DND-41 (cell line): ENCODE measurements at regions not wholly inside any gene's neighbourhood (a gene's known extent, or its start where the extent isn't known, plus 50 kb on each side); places are given as distances from the start of the nearest gene placed in this dataset.

Experiments used
- CTCF ChIP-seq: IDR thresholded peaks from 2 replicates; pipeline ENCODE4 v1.5.1; 2012; ENCODE audit warnings: borderline replicate concordance, low read length, moderate library complexity, mild to moderate bottlenecking; ENCODE audit not compliant: poor library complexity, severe bottlenecking; ENCODE audit errors: extremely low read depth
- EZH2 ChIP-seq: IDR thresholded peaks from 3 replicates; pipeline ENCODE4 v1.6.1; 2012; ENCODE audit warnings: borderline replicate concordance, low read depth, mild to moderate bottlenecking, moderate library complexity, low read length, inconsistent platforms; ENCODE audit not compliant: severe bottlenecking

DNA sequence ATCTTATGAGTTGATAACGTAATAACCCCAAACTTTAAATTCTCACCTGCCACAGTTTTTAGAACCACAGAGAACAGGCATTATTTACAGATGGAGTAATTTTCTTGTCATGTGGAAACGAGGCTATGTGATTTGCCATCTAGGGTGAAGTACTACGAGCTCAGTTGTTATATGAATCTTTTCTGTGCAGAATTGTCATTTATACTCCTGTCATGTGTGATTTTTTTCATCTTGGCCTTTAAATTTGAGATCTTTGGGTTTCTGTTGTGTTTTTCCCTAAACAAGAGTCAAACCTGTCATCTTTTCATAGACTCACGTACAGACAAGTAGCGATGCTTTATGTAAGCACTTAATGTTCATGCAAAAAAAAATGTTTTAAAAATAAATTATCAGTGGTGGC, 153.7 kb upstream of the TAC1 start:
- TF ChIP-seq CTCF: no peak
- no peak for TF ChIP-seq EZH2
